Esophagus squamous epithelium (tissue), 5 donors: ENCODE measurements at regions not wholly inside any gene's neighbourhood (a gene's known extent, or its start where the extent isn't known, plus 50 kb on each side); places are given as distances from the start of the nearest gene placed in this dataset.

ENCODE experiments used
- DNase-seq: peaks from one replicate; lab custom pipeline; 2025; lab: John Stamatoyannopoulos, UW
- H3K27ac ChIP-seq, 4 donors: fragments of 200-600 bp; sonication (generic); one replicate each; pipeline ENCODE4 v1.5.1; 2016 to 2019; ENCODE audit warnings: mild to moderate bottlenecking in 1 of 4
- H3K27me3 ChIP-seq, 4 donors: fragments of 200-600 bp; sonication (generic); 1 replicate in 3 of 4; 2 replicates in 1 of 4; pipeline versions ENCODE4 v1.5.1 to v1.6.0; 2017 to 2021; ENCODE audit warnings: antibody characterized with exemption in 1 of 4
- H3K36me3 ChIP-seq, 3 donors: fragments of 200-600 bp; sonication (generic); one replicate each; pipeline ENCODE4 v1.5.1; 2016 to 2019
- H3K4me1 ChIP-seq, 3 donors: fragments of 200-600 bp; sonication (generic); one replicate each; pipeline ENCODE4 v1.5.1; 2017 to 2019
- H3K4me3 ChIP-seq, 4 donors: fragments of 200-600 bp; sonication (generic); 1 replicate in 3 of 4; 2 replicates in 1 of 4; pipeline ENCODE4 v1.5.1; 2016 to 2019; ENCODE audit warnings: mild to moderate bottlenecking in 2 of 4, moderate library complexity in 1 of 4
- H3K9me3 ChIP-seq, 3 donors: fragments of 200-600 bp; sonication (generic); one replicate each; pipeline ENCODE4 v1.5.1; 2016 to 2019
- POLR2A ChIP-seq, 4 donors: fragments of 450-650 bp; IDR thresholded peaks; one replicate each; pipeline ENCODE4 v1.6.1; 2017; ENCODE audit warnings: antibody characterized with exemption in 4 of 4, mild to moderate bottlenecking in 4 of 4, moderate library complexity in 3 of 4
- WGBS, 2 donors: methylation state at CpG; one replicate each; pipeline ENCODE4 v1.1.5; 2018; 5-methylcytosine and 5-hydroxymethylcytosine counted together
- intact Hi-C: fragments of 100-400 bp; cut with DNase I; formaldehyde crosslinking; loops from one replicate; pipeline ENCODE4 v1.15.0; 2022
- TF ChIP-seq, protein P1 (sequence below), 6 experiments: fragments of 450-650 bp in 4 of 6; fragments of 200-600 bp in 2 of 6; sonication (generic) in 2 of 6; IDR thresholded peaks; one replicate each; pipeline ENCODE4 v1.5.1; 2016 to 2019; ENCODE audit warnings: antibody characterized with exemption in 6 of 6, mild to moderate bottlenecking in 4 of 6, moderate library complexity in 4 of 6
- donor health status: DM: yes; HTN: yes; CAD: no.

DNA sequence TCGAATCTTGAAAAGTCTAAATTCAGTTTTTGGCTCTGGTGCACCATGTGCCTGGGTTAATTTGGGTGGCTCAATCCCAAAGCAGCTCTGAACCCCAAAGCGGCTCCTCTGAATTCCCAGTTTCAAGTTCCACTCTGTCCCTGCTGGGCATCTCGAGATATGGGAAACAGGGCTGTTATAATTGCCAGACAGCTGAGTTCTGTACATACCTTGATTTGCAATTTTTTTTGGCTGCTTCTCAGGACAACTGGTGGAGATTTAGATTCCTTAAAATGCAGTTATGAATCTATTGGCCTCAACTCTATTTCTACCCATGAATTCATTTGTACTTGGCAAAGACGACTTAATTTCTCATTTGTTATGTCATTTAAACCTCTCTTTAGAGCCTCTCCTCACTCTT lies 808.5 kb downstream of the TLE4 start:
- WGBS, 2 donors: 68 to 83% methylated on average over 4 of the region's 4 CpGs
- no peak for TF ChIP-seq POLR2A (IDR thresholded peaks at IDR 0.05)
- TF ChIP-seq, protein P1, sequence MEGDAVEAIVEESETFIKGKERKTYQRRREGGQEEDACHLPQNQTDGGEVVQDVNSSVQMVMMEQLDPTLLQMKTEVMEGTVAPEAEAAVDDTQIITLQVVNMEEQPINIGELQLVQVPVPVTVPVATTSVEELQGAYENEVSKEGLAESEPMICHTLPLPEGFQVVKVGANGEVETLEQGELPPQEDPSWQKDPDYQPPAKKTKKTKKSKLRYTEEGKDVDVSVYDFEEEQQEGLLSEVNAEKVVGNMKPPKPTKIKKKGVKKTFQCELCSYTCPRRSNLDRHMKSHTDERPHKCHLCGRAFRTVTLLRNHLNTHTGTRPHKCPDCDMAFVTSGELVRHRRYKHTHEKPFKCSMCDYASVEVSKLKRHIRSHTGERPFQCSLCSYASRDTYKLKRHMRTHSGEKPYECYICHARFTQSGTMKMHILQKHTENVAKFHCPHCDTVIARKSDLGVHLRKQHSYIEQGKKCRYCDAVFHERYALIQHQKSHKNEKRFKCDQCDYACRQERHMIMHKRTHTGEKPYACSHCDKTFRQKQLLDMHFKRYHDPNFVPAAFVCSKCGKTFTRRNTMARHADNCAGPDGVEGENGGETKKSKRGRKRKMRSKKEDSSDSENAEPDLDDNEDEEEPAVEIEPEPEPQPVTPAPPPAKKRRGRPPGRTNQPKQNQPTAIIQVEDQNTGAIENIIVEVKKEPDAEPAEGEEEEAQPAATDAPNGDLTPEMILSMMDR (IDR thresholded peaks at IDR 0.05): no peak
- no peaks in the 10 kb centered on the region for H3K36me3 ChIP-seq
- H3K9me3 ChIP-seq: no peaks in the 10 kb centered on the region
- H3K27ac ChIP-seq: no peak overlapping the region
- H3K4me1 ChIP-seq: peaks cover 0 to 43% (median 0%) of the 10 kb centered on the region in 3 donors
- no peak overlapping the region for H3K4me3 ChIP-seq
- no peaks in the 10 kb centered on the region for H3K27me3 ChIP-seq
- no peak for DNase-seq
- intact Hi-C loops: no loop called here

DNA sequence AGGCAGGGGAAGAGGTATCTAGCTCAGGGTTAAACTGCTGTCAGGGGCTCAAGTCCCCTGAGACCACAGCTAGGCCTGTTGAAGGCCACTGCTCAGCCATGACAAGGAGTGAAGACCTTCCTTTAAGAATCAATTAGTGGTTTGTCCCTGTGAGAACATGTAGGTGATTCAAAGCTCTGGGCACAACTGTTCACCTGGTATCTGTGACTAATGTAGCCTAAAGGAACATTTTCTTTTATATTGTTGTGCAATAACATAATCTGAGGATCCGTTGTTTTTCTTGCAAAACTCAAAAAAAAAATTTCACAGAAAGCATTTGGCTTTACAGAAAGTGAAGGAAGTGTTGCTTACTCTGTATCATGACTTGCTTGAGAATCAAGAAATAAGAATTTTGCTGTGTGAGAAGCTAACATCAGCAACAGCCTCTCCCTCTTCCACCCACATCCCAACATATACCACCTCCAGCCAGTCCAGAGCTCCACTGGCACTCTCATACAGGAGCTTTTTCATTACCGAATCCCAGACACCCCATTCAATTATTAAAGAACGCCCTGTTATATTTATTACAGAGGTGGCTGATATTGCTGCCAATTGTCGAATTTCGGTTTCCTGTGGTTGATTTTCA lies 807.0 kb downstream of the TLE4 start:
- DNase-seq: no peak
- H3K27ac ChIP-seq: no peak overlapping the region
- WGBS, 2 donors: 29 to 39% methylated on average over 5 of the region's 5 CpGs
- no peak overlapping the region for H3K4me3 ChIP-seq
- no peaks in the 10 kb centered on the region for H3K36me3 ChIP-seq
- H3K4me1 ChIP-seq: peaks cover 0 to 48% (median 0%) of the 10 kb centered on the region in 3 donors
- intact Hi-C loops: no loop called here
- no peaks in the 10 kb centered on the region for H3K9me3 ChIP-seq
- no peaks in the 10 kb centered on the region for H3K27me3 ChIP-seq
- TF ChIP-seq, protein P1 (IDR thresholded peaks at IDR 0.05): no peak
- TF ChIP-seq POLR2A (IDR thresholded peaks at IDR 0.05): no peak

DNA sequence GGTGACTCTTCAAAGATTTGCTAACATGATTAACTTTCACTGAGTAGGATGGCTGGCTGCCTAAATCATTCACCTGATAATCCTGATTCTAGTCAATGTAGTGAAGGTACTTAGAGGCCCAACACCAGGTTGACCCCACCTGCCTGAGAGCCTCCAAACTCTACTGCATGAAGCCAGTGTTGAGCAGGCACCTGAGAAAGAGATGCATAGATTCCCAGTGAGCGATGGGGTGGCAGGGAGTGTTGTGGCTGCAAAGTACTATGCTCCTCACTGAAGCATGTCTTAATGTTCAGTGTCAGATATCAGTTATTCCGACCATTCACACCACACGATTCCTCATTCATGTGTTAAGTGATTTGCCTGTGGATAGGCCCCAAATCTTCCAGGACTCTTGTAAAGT lies 804.4 kb downstream of the TLE4 start:
- H3K4me1 ChIP-seq: peaks cover 0 to 48% (median 0%) of the 10 kb centered on the region in 3 donors
- intact Hi-C loops: no loop called here
- H3K27ac ChIP-seq: no peak overlapping the region
- H3K36me3 ChIP-seq: no peaks in the 10 kb centered on the region
- H3K9me3 ChIP-seq: no peaks in the 10 kb centered on the region
- TF ChIP-seq, protein P1 (IDR thresholded peaks at IDR 0.05): no peak
- TF ChIP-seq POLR2A (IDR thresholded peaks at IDR 0.05): no peak
- H3K27me3 ChIP-seq: no peaks in the 10 kb centered on the region
- WGBS, 2 donors: 94 to 95% methylated on average over 3 of the region's 3 CpGs
- no peak for DNase-seq
- no peak overlapping the region for H3K4me3 ChIP-seq

DNA sequence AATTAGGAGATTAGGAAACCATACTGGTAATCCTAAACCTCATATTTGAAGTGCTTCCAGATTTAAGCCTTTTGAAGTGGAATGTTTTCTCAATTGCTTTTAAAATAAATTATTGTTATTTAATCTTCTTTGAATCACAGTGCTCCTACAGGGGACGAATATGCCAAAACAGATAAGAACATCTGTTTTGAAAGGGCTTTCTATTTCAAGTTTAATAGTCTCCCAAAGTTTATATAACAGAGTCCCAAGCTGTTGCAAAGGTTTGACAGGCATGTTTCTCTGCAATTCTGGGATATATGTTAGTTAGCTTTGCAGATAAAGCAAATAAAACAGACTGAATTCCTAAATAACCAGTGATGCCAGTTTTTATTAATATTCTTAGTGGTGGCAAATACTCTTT lies 803.7 kb downstream of the TLE4 start:
- Histone ChIP-seq H3K36me3 (no peaks in the 10 kb centered on the region), H3K9me3 (no peaks in the 10 kb centered on the region), H3K27me3 (no peaks in the 10 kb centered on the region), H3K4me3 (no peak overlapping the region), H3K27ac (no peak overlapping the region), H3K4me1 (peaks cover 0 to 48% (median 0%) of the 10 kb centered on the region in 3 donors)
- 4 to 15% methylated on average over 1 of the region's 1 CpG for WGBS, 2 donors
- TF ChIP-seq, protein P1 (IDR thresholded peaks at IDR 0.05): no peak
- no peak for TF ChIP-seq POLR2A (IDR thresholded peaks at IDR 0.05)
- intact Hi-C loops: no loop called here
- DNase-seq: no peak

DNA sequence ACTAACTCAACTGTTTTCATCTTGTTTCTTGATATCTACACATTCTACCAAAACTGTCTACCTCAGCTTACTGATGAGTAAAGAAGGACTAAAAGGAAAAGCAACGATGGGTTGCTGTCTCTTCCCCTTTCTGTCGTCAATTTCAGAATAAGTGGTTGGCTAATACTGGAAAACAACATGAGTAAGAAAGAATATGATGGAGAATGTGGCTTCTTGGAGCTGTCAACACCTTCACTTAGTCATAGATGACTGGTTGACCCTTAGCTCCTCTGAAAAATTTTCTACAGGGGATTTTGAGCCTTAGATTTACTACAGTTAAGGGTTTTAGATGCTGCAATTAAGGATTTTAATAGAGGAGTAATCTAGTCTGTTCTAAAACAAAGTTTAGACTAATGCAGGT lies 797.9 kb downstream of the TLE4 start:
- Histone ChIP-seq H3K27ac (no peak overlapping the region), H3K9me3 (no peaks in the 10 kb centered on the region), H3K4me1 (no peaks in the 10 kb centered on the region), H3K36me3 (no peaks in the 10 kb centered on the region), H3K4me3 (no peak overlapping the region), H3K27me3 (no peaks in the 10 kb centered on the region)
- intact Hi-C loops: no loop called here
- TF ChIP-seq, protein P1 (IDR thresholded peaks at IDR 0.05): no peak
- no peak for TF ChIP-seq POLR2A (IDR thresholded peaks at IDR 0.05)
- WGBS, 2 donors: 53 to 63% methylated on average over 2 of the region's 2 CpGs
- no peak for DNase-seq
